Endothelial cell (in vitro differentiated cells): ENCODE measurements at regions not wholly inside any gene's neighbourhood (a gene's known extent, or its start where the extent isn't known, plus 50 kb on each side); places are given as distances from the start of the nearest gene placed in this dataset.
"Not testable (repeated sequence)": the region's sequence is repeated elsewhere in the genome, so short reads cannot be mapped to it uniquely, and the experiment has no call there.

Source experiments
- DNase-seq: peaks from one replicate; pipeline ENCODE4 v3.0.0; 2021; ENCODE audit warnings: low spot score
- H3K27ac Mint-ChIP-seq: one replicate; pipeline ENCODE4 v1.8.0; 2021; ENCODE audit warnings: mixed read lengths, inconsistent platforms; ENCODE audit not compliant: unreplicated experiment
- H3K27me3 Mint-ChIP-seq: one replicate; pipeline ENCODE4 v1.8.0; 2021; ENCODE audit warnings: mild to moderate bottlenecking, moderate library complexity, mixed read lengths, inconsistent platforms; ENCODE audit not compliant: unreplicated experiment
- H3K36me3 Mint-ChIP-seq: one replicate; pipeline ENCODE4 v1.8.0; 2021; ENCODE audit warnings: mild to moderate bottlenecking, low read depth, mixed read lengths, inconsistent platforms; ENCODE audit not compliant: unreplicated experiment
- H3K4me1 Mint-ChIP-seq: one replicate; pipeline ENCODE4 v1.8.0; 2021; ENCODE audit warnings: mild to moderate bottlenecking, mixed read lengths, inconsistent platforms; ENCODE audit not compliant: unreplicated experiment
- H3K4me3 Mint-ChIP-seq: one replicate; pipeline ENCODE4 v1.8.0; 2021; ENCODE audit warnings: mild to moderate bottlenecking, mixed read lengths, inconsistent platforms; ENCODE audit not compliant: unreplicated experiment
- H3K9me3 Mint-ChIP-seq: one replicate; pipeline ENCODE4 v1.8.0; 2021; ENCODE audit warnings: mixed read lengths, inconsistent platforms; ENCODE audit not compliant: unreplicated experiment
- TF ChIP-seq, protein P1 (sequence below): fragments of 200-600 bp; sonication (generic); IDR thresholded peaks from one replicate; pipeline ENCODE4 v1.5.0; 2021; ENCODE audit warnings: antibody characterized with exemption; ENCODE audit not compliant: unreplicated experiment

DNA sequence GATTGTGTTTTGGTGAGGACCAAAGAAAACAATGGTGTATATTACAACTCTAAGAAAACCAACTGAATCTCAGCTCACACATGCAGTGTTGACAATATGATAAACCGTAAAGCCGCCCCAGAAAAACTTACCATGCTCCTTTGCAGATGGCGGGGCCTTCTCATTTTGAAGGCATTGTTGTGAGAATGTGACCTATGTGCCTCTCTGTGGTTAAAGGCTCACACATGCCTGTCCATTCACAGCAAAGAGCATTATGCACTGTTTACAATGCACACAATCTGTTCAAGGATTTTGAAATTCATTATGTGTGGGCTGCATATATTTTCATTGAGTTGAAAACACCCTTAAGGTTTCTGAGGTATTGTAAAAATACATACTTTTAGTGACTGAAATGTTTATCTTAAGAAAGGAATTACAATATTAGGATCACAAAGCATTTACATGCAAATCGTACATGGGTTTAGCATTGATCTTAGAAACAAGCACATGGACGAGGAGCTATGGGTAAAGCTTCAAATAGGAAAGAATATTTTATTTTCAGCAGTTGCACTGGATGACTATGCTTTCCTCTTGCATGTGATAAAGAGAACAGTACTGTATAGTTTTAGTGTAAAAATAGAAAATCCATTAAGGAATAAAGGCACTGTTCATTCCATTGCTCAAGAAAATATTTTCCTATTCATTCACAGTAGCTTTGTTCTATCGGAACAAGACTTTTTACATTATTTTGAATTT lies 334.3 kb downstream of the ARL4A start:
- TF ChIP-seq, protein P1, sequence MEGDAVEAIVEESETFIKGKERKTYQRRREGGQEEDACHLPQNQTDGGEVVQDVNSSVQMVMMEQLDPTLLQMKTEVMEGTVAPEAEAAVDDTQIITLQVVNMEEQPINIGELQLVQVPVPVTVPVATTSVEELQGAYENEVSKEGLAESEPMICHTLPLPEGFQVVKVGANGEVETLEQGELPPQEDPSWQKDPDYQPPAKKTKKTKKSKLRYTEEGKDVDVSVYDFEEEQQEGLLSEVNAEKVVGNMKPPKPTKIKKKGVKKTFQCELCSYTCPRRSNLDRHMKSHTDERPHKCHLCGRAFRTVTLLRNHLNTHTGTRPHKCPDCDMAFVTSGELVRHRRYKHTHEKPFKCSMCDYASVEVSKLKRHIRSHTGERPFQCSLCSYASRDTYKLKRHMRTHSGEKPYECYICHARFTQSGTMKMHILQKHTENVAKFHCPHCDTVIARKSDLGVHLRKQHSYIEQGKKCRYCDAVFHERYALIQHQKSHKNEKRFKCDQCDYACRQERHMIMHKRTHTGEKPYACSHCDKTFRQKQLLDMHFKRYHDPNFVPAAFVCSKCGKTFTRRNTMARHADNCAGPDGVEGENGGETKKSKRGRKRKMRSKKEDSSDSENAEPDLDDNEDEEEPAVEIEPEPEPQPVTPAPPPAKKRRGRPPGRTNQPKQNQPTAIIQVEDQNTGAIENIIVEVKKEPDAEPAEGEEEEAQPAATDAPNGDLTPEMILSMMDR: no peak
- H3K4me3 Mint-ChIP-seq: no peak overlapping the region
- no peaks in the 10 kb centered on the region for H3K27me3 Mint-ChIP-seq

DNA sequence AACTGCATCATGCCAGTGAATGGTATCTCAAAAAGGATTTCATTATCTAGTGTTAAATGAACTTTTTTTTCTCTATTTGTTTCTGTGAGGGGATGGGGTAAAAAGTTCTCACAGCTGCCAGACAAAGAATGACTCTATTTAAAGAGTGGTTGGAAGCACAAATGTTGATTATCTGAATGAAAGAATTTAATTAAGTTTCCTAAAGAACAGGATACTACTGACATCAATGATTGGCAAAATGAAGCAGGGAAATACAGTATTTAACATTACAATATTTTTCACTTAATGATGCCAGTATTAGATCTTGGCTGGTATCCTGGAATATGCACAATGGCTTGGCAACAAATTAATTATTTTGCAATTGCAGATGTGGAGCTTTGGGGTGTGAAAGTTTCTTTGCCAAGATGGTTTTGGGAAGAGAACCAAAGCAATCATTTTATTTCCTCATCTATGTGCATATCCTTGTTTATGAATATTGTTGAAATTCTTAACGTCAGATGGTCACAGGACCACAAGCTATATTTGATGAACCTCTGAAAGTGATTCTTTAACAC lies 336.8 kb downstream of the ARL4A start:
- H3K27me3 Mint-ChIP-seq: no peaks in the 10 kb centered on the region
- TF ChIP-seq, protein P1: no peak
- no peak for DNase-seq
- no peaks in the 10 kb centered on the region for H3K9me3 Mint-ChIP-seq
- H3K36me3 Mint-ChIP-seq: no peaks in the 10 kb centered on the region
- no peaks in the 10 kb centered on the region for H3K4me1 Mint-ChIP-seq
- H3K27ac Mint-ChIP-seq: no peak overlapping the region
- no peak overlapping the region for H3K4me3 Mint-ChIP-seq

More for the DNA sequence above, 334.3 kb downstream of the ARL4A start:
- Mint-ChIP-seq H3K27ac (no peak overlapping the region), H3K4me1 (peaks cover 4% of the 10 kb centered on the region), H3K36me3 (no peaks in the 10 kb centered on the region), H3K9me3 (no peaks in the 10 kb centered on the region)
- no peak for DNase-seq

DNA sequence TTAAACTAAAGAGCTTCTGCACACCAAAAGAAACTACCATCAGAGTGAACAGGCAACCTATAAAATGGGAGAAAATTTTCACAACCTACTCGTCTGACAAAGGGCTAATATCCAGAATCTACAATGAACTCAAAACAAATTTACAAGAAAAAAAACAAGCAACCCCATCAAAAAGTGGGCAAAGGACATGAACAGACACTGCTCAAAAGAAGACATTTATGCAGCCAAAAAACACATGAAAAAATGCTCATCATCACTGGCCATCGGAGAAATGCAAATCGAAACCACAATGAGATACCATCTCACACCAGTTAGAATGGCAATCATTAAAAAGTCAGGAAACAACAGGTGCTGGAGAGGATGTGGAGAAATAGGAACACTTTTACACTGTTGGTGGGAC lies 337.6 kb downstream of the ARL4A start:
- not testable (repeated sequence) for H3K4me3 Mint-ChIP-seq, H3K36me3 Mint-ChIP-seq, H3K4me1 Mint-ChIP-seq, H3K27me3 Mint-ChIP-seq, H3K27ac Mint-ChIP-seq, DNase-seq, H3K9me3 Mint-ChIP-seq

DNA sequence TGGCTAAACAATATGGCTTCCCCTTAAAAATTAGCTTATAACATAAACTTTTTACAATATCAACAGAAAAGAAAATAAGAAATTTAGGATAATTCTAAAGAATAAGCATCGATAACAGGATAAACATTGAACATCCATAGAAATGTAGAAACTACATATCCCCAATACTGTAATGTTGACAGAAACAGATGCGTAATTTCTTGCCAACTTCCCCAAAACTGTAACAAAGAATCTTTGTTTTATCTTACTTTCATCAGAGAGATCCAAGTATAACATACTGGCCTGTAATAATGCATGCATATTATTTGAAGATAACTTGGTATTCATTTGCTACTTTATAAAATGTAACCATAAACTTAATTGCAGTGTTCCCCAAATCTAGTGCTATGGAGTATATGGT lies 339.9 kb downstream of the ARL4A start:
- Mint-ChIP-seq H3K4me1 (no peaks in the 10 kb centered on the region), H3K27ac (no peak overlapping the region)

DNA sequence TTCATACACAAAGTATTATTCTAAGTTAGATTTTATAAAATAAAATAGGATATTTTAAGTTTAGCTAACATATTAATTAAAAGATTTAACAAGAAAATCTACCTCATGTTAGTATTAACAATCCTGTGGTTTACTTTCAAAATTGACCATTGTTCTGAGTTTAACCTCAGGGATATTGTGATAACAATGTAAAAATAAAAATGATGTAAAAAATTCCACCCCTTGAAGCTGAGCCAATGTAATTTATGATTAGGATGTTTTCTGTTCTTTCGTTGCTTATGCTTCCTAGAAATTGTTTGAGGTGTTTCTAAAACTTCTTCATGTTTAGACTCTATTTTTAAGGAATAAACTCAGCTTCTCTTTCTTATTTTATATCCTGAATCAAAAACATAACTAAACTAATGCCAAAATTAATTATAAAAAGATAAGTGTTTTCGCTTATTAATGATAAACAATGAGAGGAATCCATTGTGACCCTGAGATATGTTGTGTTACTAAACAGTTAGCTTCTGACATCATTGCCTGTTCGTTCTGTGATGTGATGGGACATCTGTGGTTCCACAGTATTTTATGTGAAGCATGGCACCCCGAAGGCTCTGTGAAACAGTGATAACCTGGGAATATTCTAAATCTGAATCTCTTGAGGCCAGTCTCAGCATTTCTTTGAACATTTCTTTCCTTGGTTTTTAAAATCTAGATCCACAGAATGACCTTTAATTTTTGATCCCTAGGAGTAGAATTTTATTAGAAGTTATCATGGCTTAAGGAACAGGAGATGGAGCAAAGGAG lies 340.8 kb downstream of the ARL4A start:
- H3K36me3 Mint-ChIP-seq: no peaks in the 10 kb centered on the region
- no peak for DNase-seq
- no peak overlapping the region for H3K27ac Mint-ChIP-seq
- H3K4me1 Mint-ChIP-seq: no peaks in the 10 kb centered on the region
- H3K4me3 Mint-ChIP-seq: no peak overlapping the region
- H3K9me3 Mint-ChIP-seq: no peaks in the 10 kb centered on the region
- H3K27me3 Mint-ChIP-seq: peaks cover 1% of the 10 kb centered on the region
- TF ChIP-seq, protein P1: no peak

More for the DNA sequence above, 339.9 kb downstream of the ARL4A start:
- DNase-seq: no peak
- peaks cover 1% of the 10 kb centered on the region for H3K27me3 Mint-ChIP-seq
- H3K9me3 Mint-ChIP-seq: no peaks in the 10 kb centered on the region
- H3K36me3 Mint-ChIP-seq: no peaks in the 10 kb centered on the region
- no peak overlapping the region for H3K4me3 Mint-ChIP-seq
- TF ChIP-seq, protein P1: no peak
